Activated naive CD4-positive, alpha-beta T cell treated with anti-CD3 and anti-CD28 coated beads for 36 hours (primary cell): ENCODE measurements at regions not wholly inside any gene's neighbourhood (a gene's known extent, or its start where the extent isn't known, plus 50 kb on each side); places are given as distances from the start of the nearest gene placed in this dataset.

Source experiments
- CTCF ChIA-PET: fragments of 350-600 bp; sonication (Branson Sonifier 250); formaldehyde crosslinking; loops from one replicate; lab custom pipeline; 2021; ENCODE audit warnings: antibody characterized with exemption; lab: Charles Lee
- DNase-seq: peaks from one replicate; pipeline ENCODE4 v3.0.0-alpha.2; 2020
- H3K27ac Mint-ChIP-seq: one replicate; pipeline ENCODE4 v1.8.0; 2021; ENCODE audit warnings: mild to moderate bottlenecking, mixed read lengths
- H3K27me3 Mint-ChIP-seq: one replicate; pipeline ENCODE4 v1.8.0; 2021; ENCODE audit warnings: low read depth, mixed read lengths
- H3K36me3 Mint-ChIP-seq: one replicate; pipeline ENCODE4 v1.8.0; 2021; ENCODE audit warnings: low read depth, mixed read lengths
- H3K4me1 Mint-ChIP-seq: one replicate; pipeline ENCODE4 v1.8.0; 2021; ENCODE audit warnings: low read depth, mixed read lengths
- H3K4me3 Mint-ChIP-seq: one replicate; pipeline ENCODE4 v1.8.0; 2021; ENCODE audit warnings: mild to moderate bottlenecking, moderate library complexity, mixed read lengths
- H3K9me3 Mint-ChIP-seq: one replicate; pipeline ENCODE4 v1.8.0; 2021; ENCODE audit warnings: mixed read lengths
- intact Hi-C: fragments of 100-400 bp; cut with micrococcal nuclease; formaldehyde crosslinking; loops from one replicate; pipeline ENCODE4 v1.15.1; 2023

- no peak overlapping the region for H3K27ac Mint-ChIP-seq
Measured at GRCh38 chr5:22938362-22938761, 85.2 kb upstream of the CDH12 start.

GRCh38 chr5:22928821-22929482, 75.8 kb upstream of the CDH12 start:
- intact Hi-C loops: no loop called here
- Mint-ChIP-seq H3K27ac (no peak overlapping the region), H3K27me3 (no peaks in the 10 kb centered on the region), H3K36me3 (no peaks in the 10 kb centered on the region), H3K9me3 (peaks cover 14% of the 10 kb centered on the region), H3K4me1 (no peaks in the 10 kb centered on the region), H3K4me3 (no peak overlapping the region)
- DNase-seq: no peak
- CTCF ChIA-PET: no interaction called here

More at GRCh38 chr5:22938362-22938761, 85.2 kb upstream of the CDH12 start:
- H3K27me3 Mint-ChIP-seq: no peaks in the 10 kb centered on the region
- intact Hi-C loops: no loop called here
- no peak overlapping the region for H3K4me3 Mint-ChIP-seq
- peaks cover 6% of the 10 kb centered on the region for H3K9me3 Mint-ChIP-seq
- CTCF ChIA-PET: no interaction called here
- no peaks in the 10 kb centered on the region for H3K4me1 Mint-ChIP-seq
- no peaks in the 10 kb centered on the region for H3K36me3 Mint-ChIP-seq
- DNase-seq: no peak

GRCh38 chr5:22926574-22926973, 73.4 kb upstream of the CDH12 start:
- no peak for DNase-seq
- Mint-ChIP-seq H3K4me3 (no peak overlapping the region), H3K4me1 (no peaks in the 10 kb centered on the region), H3K36me3 (no peaks in the 10 kb centered on the region), H3K9me3 (peaks cover 8% of the 10 kb centered on the region), H3K27me3 (no peaks in the 10 kb centered on the region), H3K27ac (no peak overlapping the region)
- CTCF ChIA-PET: no interaction called here
- intact Hi-C loops: no loop called here

GRCh38 chr5:22918511-22918910, 65.4 kb upstream of the CDH12 start:
- H3K4me1 Mint-ChIP-seq: no peaks in the 10 kb centered on the region
- intact Hi-C loops: no loop called here
- no peak overlapping the region for H3K27ac Mint-ChIP-seq
- DNase-seq: no peak
- CTCF ChIA-PET: no interaction called here
- H3K4me3 Mint-ChIP-seq: no peak overlapping the region
- H3K36me3 Mint-ChIP-seq: no peaks in the 10 kb centered on the region
- H3K27me3 Mint-ChIP-seq: no peaks in the 10 kb centered on the region
- peaks cover 8% of the 10 kb centered on the region for H3K9me3 Mint-ChIP-seq

- Mint-ChIP-seq H3K27me3 (no peaks in the 10 kb centered on the region), H3K9me3 (peaks cover 6% of the 10 kb centered on the region), H3K36me3 (no peaks in the 10 kb centered on the region), H3K4me1 (no peaks in the 10 kb centered on the region), H3K27ac (no peak overlapping the region), H3K4me3 (no peak overlapping the region)
- CTCF ChIA-PET: no interaction called here
- DNase-seq: no peak
- intact Hi-C loops: no loop called here
Measured at GRCh38 chr5:22916393-22916792, 63.2 kb upstream of the CDH12 start.

GRCh38 chr5:22911019-22911418, 57.9 kb upstream of the CDH12 start:
- intact Hi-C loops: no loop called here
- DNase-seq: no peak
- Mint-ChIP-seq H3K36me3 (no peaks in the 10 kb centered on the region), H3K27ac (no peak overlapping the region), H3K9me3 (no peaks in the 10 kb centered on the region), H3K4me3 (no peak overlapping the region), H3K27me3 (no peaks in the 10 kb centered on the region), H3K4me1 (no peaks in the 10 kb centered on the region)
- CTCF ChIA-PET: no interaction called here

- Mint-ChIP-seq H3K27ac (no peak overlapping the region), H3K4me3 (no peak overlapping the region), H3K27me3 (no peaks in the 10 kb centered on the region), H3K36me3 (no peaks in the 10 kb centered on the region), H3K9me3 (no peaks in the 10 kb centered on the region), H3K4me1 (no peaks in the 10 kb centered on the region)
- intact Hi-C loops: no loop called here
- CTCF ChIA-PET: no interaction called here
- no peak for DNase-seq
Measured at GRCh38 chr5:22910523-22910922, 57.4 kb upstream of the CDH12 start.

GRCh38 chr5:22908586-22908985, 55.4 kb upstream of the CDH12 start:
- intact Hi-C loops: no loop called here
- no peak overlapping the region for H3K4me3 Mint-ChIP-seq
- H3K4me1 Mint-ChIP-seq: no peaks in the 10 kb centered on the region
- no peak overlapping the region for H3K27ac Mint-ChIP-seq
- H3K36me3 Mint-ChIP-seq: no peaks in the 10 kb centered on the region
- CTCF ChIA-PET: no interaction called here
- DNase-seq: no peak
- peaks cover 3% of the 10 kb centered on the region for H3K9me3 Mint-ChIP-seq
- H3K27me3 Mint-ChIP-seq: no peaks in the 10 kb centered on the region

- intact Hi-C loops: no loop called here
- Mint-ChIP-seq H3K9me3 (peaks cover 3% of the 10 kb centered on the region), H3K27me3 (no peaks in the 10 kb centered on the region), H3K27ac (no peak overlapping the region), H3K4me1 (no peaks in the 10 kb centered on the region), H3K36me3 (no peaks in the 10 kb centered on the region), H3K4me3 (no peak overlapping the region)
- no peak for DNase-seq
- CTCF ChIA-PET: no interaction called here
Measured at GRCh38 chr5:22908129-22908528, 55.0 kb upstream of the CDH12 start.
